ENCODE measurements at regions not wholly inside any gene's neighbourhood (a gene's known extent, or its start where the extent isn't known, plus 50 kb on each side); places are given as distances from the start of the nearest gene placed in this dataset.

DNA sequence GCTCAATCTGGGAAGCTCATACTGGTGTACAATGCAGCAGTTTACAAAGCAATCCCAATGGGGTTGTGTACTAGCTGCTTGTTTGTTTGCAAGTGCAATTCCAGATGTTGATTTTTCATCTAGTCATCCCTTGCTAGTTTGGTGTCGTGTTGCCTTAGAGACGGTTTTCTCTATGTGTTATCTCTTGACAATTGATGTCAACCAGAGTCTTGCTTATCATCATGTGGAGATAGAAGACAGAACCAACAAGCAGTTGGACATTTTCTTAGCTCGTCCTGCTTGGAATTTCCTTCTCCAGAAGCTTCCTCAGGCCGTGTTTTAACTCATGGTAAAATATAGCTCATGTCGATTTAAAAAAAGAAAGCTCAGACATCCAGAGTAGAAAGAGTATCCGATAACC lies 262.0 kb upstream of the KCNH8 start:
- H3K79me1 ChIP-seq (ENCODE audit: insufficient read depth, low read depth, low read length, poor library complexity, severe bottlenecking): no peaks in the 10 kb centered on the region
- H4K91ac ChIP-seq (ENCODE audit: insufficient read length, low read depth, low read length): no peak overlapping the region
- no peak overlapping the region for H4K5ac ChIP-seq (ENCODE audit: insufficient read length, low read depth, low read length)
- H3K56ac ChIP-seq (ENCODE audit: insufficient read length, low read depth, low read length): no peak overlapping the region
- Mint-ChIP-seq H3K4me3 (no peak overlapping the region), H3K27me3 (ENCODE audit: low read depth) (no peaks in the 10 kb centered on the region), H3K36me3 (ENCODE audit: insufficient read depth in 1 of 3, low read depth in 3 of 3) (no peaks in the 10 kb centered on the region), H3K27ac (no peak overlapping the region), H3K9me3 (no peaks in the 10 kb centered on the region), H3K4me1 (no peaks in the 10 kb centered on the region)
- WGBS (ENCODE audit: extremely low coverage, insufficient read length, low lambda C conversion rate): no CpG with 5 or more reads among the region's 6 CpGs
- H3K4me2 ChIP-seq (ENCODE audit: insufficient read depth, insufficient read length, low read length): no peak overlapping the region
- H4K8ac ChIP-seq (replicated peaks; ENCODE audit: insufficient read length, low read depth, low read length): no peak overlapping the region
- H3K27me3 ChIP-seq (ENCODE audit: insufficient read depth, low read length): no peaks in the 10 kb centered on the region
- H2AK5ac ChIP-seq (ENCODE audit: insufficient read length, low read length): no peak overlapping the region
- H3K9me3 ChIP-seq (ENCODE audit: control insufficient read depth, low read depth, low read length): no peaks in the 10 kb centered on the region
- H3K4me1 ChIP-seq (ENCODE audit: insufficient read depth, low read length): no peaks in the 10 kb centered on the region
- TF ChIP-seq, protein P1, sequence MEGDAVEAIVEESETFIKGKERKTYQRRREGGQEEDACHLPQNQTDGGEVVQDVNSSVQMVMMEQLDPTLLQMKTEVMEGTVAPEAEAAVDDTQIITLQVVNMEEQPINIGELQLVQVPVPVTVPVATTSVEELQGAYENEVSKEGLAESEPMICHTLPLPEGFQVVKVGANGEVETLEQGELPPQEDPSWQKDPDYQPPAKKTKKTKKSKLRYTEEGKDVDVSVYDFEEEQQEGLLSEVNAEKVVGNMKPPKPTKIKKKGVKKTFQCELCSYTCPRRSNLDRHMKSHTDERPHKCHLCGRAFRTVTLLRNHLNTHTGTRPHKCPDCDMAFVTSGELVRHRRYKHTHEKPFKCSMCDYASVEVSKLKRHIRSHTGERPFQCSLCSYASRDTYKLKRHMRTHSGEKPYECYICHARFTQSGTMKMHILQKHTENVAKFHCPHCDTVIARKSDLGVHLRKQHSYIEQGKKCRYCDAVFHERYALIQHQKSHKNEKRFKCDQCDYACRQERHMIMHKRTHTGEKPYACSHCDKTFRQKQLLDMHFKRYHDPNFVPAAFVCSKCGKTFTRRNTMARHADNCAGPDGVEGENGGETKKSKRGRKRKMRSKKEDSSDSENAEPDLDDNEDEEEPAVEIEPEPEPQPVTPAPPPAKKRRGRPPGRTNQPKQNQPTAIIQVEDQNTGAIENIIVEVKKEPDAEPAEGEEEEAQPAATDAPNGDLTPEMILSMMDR (conservative IDR thresholded peaks at IDR 0.05): no peak
- H3K23me2 ChIP-seq (ENCODE audit: insufficient read length, low read depth, low read length, poor library complexity, severe bottlenecking): no peaks in the 10 kb centered on the region
- no peak overlapping the region for H2BK15ac ChIP-seq (ENCODE audit: low read depth, low read length)
- no peak overlapping the region for H3K9ac ChIP-seq (ENCODE audit: extremely low read depth, insufficient read length, low read length)
- no peak overlapping the region for H3K18ac ChIP-seq (ENCODE audit: insufficient read length, low read depth, low read length)
- no peak overlapping the region for H2BK5ac ChIP-seq (ENCODE audit: insufficient read length, low read length)
- H3K23ac ChIP-seq (ENCODE audit: insufficient read length, low read depth, low read length): no peak overlapping the region
- H3K14ac ChIP-seq (ENCODE audit: insufficient read depth, low read length): no peak overlapping the region
- H2AFZ ChIP-seq (ENCODE audit: low read length): no peak overlapping the region
- H3K27ac ChIP-seq (ENCODE audit: insufficient read length, low read depth, low read length): no peak overlapping the region
- no peak overlapping the region for H3T11ph ChIP-seq (ENCODE audit: low read length)
- no peak overlapping the region for H2BK20ac ChIP-seq (ENCODE audit: low read depth, low read length, poor library complexity, severe bottlenecking)
- H2BK120ac ChIP-seq (ENCODE audit: low read depth, low read length, poor library complexity, severe bottlenecking): no peak overlapping the region
- no peak overlapping the region for H2BK12ac ChIP-seq (ENCODE audit: insufficient read length, low read depth, low read length)
- no peak for DNase-seq
- H4K20me1 ChIP-seq (ENCODE audit: control insufficient read depth, insufficient read depth, insufficient read length): no peaks in the 10 kb centered on the region
- no peak overlapping the region for H3K4ac ChIP-seq (ENCODE audit: low read depth, low read length)
- no peaks in the 10 kb centered on the region for H3K79me2 ChIP-seq (ENCODE audit: insufficient read depth, low read length)
